Activated naive CD8-positive, alpha-beta T cell (primary cell): ENCODE measurements at regions not wholly inside any gene's neighbourhood (a gene's known extent, or its start where the extent isn't known, plus 50 kb on each side); places are given as distances from the start of the nearest gene placed in this dataset.

ENCODE experiments used
- H3K27ac Mint-ChIP-seq: one replicate; pipeline ENCODE4 v1.8.0; 2021; ENCODE audit warnings: mixed read lengths
- H3K27me3 Mint-ChIP-seq: one replicate; pipeline ENCODE4 v1.8.0; 2021; ENCODE audit warnings: mixed read lengths
- H3K36me3 Mint-ChIP-seq: one replicate; pipeline ENCODE4 v1.8.0; 2021; ENCODE audit warnings: mixed read lengths
- H3K4me1 Mint-ChIP-seq: one replicate; pipeline ENCODE4 v1.8.0; 2021; ENCODE audit warnings: low read depth, mixed read lengths
- H3K4me3 Mint-ChIP-seq: one replicate; pipeline ENCODE4 v1.8.0; 2021; ENCODE audit warnings: mild to moderate bottlenecking, mixed read lengths
- H3K9me3 Mint-ChIP-seq: one replicate; pipeline ENCODE4 v1.8.0; 2021; ENCODE audit warnings: low read depth, mixed read lengths

- Mint-ChIP-seq H3K9me3 (no peaks in the 10 kb centered on the region), H3K27me3 (peaks cover 13% of the 10 kb centered on the region), H3K4me1 (peaks cover 11% of the 10 kb centered on the region), H3K4me3 (no peak overlapping the region), H3K36me3 (no peaks in the 10 kb centered on the region), H3K27ac (no peak overlapping the region)
Observed at GRCh38 chr12:65658360-65658759, 165.9 kb upstream of the HMGA2 start.

DNA sequence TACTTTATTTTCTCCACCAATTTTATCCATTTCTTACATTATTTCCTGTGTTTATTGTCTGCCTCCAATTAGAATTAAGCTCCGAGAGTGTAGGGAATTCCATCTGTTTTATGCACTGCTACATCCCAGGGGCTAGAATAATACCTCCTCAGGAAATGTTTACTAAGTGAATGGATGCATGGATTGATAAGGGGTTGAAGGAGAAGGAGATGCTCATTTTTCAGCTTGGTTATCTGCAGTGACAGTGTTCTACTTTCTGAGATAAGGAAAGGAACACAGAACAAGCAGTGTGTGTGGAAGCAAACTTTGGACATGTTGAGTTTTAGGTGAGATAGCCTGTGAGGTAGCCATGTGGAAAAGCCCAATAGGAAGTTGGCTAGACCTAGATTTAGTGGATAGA lies 164.6 kb upstream of the HMGA2 start:
- Mint-ChIP-seq H3K27ac (no peak overlapping the region), H3K36me3 (no peaks in the 10 kb centered on the region), H3K9me3 (no peaks in the 10 kb centered on the region), H3K4me3 (no peak overlapping the region), H3K27me3 (peaks cover 13% of the 10 kb centered on the region), H3K4me1 (peaks cover 11% of the 10 kb centered on the region)

DNA sequence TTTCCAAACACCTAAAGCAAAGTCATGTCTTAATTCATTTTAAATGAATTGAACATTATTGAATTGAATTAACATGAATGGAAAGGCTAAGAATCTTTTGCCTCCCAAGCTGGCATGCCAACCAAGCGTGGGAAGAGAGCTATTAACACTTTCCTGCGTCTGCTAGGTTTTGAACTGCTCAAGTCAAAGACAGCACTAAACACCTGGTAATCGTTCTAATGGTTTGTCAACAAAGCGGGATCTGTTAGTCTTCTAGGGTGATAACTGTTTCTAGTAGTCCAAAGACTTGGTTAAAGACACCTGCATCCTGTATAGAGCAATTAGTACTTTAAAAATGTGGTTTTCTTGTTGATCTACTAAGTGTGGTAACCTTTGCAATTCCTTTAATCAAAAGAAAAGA lies 164.2 kb upstream of the HMGA2 start:
- no peak overlapping the region for H3K27ac Mint-ChIP-seq
- no peak overlapping the region for H3K4me3 Mint-ChIP-seq
- no peaks in the 10 kb centered on the region for H3K36me3 Mint-ChIP-seq
- H3K27me3 Mint-ChIP-seq = peaks cover 13% of the 10 kb centered on the region
- no peaks in the 10 kb centered on the region for H3K9me3 Mint-ChIP-seq
- H3K4me1 Mint-ChIP-seq = peaks cover 11% of the 10 kb centered on the region

DNA sequence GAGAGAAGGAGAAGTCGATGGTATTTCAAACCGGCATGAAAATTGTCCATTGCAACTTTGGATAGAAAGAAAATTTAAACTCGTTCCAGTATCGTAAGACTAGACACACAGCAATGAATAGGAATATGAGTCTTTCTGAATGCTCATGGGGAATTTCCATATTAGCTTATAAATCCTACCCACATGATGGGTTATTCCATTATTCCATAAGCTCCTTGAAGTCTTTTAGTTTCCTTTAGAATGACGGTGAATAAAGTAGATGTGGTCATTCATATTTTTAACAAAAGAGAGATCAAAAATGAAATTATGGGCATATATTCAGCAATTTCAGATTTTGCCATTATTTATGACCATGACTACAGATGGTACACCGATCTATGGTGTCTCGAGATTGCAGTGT lies 163.4 kb upstream of the HMGA2 start:
- Mint-ChIP-seq H3K27ac (no peak overlapping the region), H3K4me1 (peaks cover 11% of the 10 kb centered on the region), H3K4me3 (no peak overlapping the region), H3K27me3 (peaks cover 13% of the 10 kb centered on the region), H3K36me3 (no peaks in the 10 kb centered on the region), H3K9me3 (no peaks in the 10 kb centered on the region)

- H3K4me1 Mint-ChIP-seq = peaks cover 10% of the 10 kb centered on the region
- H3K4me3 Mint-ChIP-seq = no peak overlapping the region
- no peak overlapping the region for H3K27ac Mint-ChIP-seq
- H3K36me3 Mint-ChIP-seq = no peaks in the 10 kb centered on the region
- peaks cover 15% of the 10 kb centered on the region for H3K27me3 Mint-ChIP-seq
- H3K9me3 Mint-ChIP-seq = no peaks in the 10 kb centered on the region
Observed at GRCh38 chr12:65662590-65662989, 161.7 kb upstream of the HMGA2 start.

DNA sequence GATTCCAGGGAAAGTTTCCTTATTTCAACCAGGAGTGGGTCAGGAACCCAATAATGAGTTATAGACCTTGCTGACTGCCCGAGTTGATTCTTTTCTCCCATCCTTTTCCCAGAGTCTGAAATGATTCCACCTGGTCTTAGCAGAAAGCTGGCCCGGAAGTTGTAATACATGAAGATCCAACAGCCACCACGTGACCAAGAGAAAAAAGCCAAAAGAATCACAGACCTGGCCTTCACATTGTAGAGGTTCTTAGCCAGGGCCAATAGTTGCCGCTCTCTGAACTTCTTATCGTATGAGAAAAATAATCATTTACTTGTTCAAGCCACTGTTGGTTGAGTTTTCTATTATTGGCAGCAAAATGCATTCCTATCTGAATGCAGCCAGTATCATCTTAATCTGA lies 161.2 kb upstream of the HMGA2 start:
- Mint-ChIP-seq H3K9me3 (no peaks in the 10 kb centered on the region), H3K4me3 (no peak overlapping the region), H3K4me1 (peaks cover 9% of the 10 kb centered on the region), H3K27ac (no peak overlapping the region), H3K27me3 (peaks cover 15% of the 10 kb centered on the region), H3K36me3 (no peaks in the 10 kb centered on the region)

DNA sequence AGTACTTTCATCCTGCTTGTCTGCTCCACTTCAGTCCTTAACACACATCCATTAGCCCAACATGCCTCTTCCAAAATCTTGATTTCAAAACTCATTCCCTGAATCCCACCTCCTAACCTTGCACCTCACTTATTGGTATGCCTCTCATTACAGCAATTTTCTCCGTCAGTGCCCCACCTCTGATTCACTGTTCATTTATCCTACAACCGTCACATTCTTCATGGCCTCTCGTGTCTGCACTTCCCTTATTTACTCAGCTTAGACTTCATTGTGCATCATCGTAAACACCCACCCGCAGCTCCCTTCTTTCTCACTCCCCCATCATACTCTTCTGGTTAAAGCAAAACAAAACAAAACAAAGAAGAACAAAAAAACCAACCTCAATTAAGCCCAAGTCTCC lies 160.6 kb upstream of the HMGA2 start:
- Mint-ChIP-seq H3K27me3 (peaks cover 15% of the 10 kb centered on the region), H3K4me1 (peaks cover 9% of the 10 kb centered on the region), H3K9me3 (no peaks in the 10 kb centered on the region), H3K36me3 (no peaks in the 10 kb centered on the region), H3K4me3 (no peak overlapping the region), H3K27ac (no peak overlapping the region)

DNA sequence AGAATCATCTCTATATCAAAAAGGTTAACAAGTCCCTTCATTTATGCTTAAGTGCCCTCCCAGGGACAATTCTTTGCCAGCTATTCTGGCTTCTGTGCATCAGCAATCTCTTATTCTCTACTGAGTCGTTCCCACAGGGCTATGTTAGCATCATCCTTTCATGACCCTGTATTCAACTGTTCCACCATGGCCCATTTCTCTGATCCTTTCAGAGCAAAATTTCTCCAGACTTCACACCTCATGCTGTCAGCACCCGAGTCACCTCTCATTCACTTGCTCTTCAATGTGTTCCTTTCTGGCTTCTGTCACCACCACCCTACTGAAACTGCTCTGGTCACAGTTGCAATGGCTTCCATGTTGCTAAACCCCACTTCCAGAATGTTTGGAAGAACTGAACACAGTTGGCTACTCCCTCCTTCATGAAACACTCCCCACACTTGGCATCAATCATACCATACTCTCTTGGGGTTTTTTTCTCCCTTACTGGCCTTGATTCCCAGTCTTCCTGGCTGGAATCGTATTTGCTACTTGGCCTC lies 159.5 kb upstream of the HMGA2 start:
- H3K4me3 Mint-ChIP-seq = no peak overlapping the region
- peaks cover 10% of the 10 kb centered on the region for H3K27me3 Mint-ChIP-seq
- H3K4me1 Mint-ChIP-seq = peaks cover 9% of the 10 kb centered on the region
- no peaks in the 10 kb centered on the region for H3K36me3 Mint-ChIP-seq
- H3K27ac Mint-ChIP-seq = no peak overlapping the region
- no peaks in the 10 kb centered on the region for H3K9me3 Mint-ChIP-seq

DNA sequence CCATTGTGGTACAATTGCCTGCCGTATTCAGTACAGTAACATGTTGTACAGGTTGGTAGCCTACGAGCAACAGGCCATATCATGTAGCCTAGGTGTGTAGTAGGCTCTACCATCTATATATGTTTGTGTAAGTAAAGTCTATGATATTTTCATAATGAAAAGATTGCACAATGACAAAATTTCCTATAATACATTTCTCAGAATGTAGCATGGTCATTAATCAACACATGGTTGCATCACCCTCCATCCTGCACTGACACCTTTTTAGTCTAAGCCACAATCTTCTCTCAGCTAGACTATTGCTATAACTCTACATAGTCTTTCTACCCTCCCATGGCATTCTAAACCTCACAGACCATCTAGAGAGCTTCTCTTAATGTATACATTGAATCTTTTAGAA lies 158.5 kb upstream of the HMGA2 start:
- no peak overlapping the region for H3K27ac Mint-ChIP-seq
- no peaks in the 10 kb centered on the region for H3K36me3 Mint-ChIP-seq
- H3K4me3 Mint-ChIP-seq = no peak overlapping the region
- H3K4me1 Mint-ChIP-seq = peaks cover 9% of the 10 kb centered on the region
- peaks cover 3% of the 10 kb centered on the region for H3K27me3 Mint-ChIP-seq
- no peaks in the 10 kb centered on the region for H3K9me3 Mint-ChIP-seq

- Mint-ChIP-seq H3K27ac (peak overlapping the region; percentile 79), H3K36me3 (no peaks in the 10 kb centered on the region), H3K4me3 (peak overlapping the region; percentile 18), H3K4me1 (peaks cover 9% of the 10 kb centered on the region), H3K9me3 (no peaks in the 10 kb centered on the region), H3K27me3 (peaks cover 2% of the 10 kb centered on the region)
Observed at GRCh38 chr12:65666876-65667275, 157.4 kb upstream of the HMGA2 start.

DNA sequence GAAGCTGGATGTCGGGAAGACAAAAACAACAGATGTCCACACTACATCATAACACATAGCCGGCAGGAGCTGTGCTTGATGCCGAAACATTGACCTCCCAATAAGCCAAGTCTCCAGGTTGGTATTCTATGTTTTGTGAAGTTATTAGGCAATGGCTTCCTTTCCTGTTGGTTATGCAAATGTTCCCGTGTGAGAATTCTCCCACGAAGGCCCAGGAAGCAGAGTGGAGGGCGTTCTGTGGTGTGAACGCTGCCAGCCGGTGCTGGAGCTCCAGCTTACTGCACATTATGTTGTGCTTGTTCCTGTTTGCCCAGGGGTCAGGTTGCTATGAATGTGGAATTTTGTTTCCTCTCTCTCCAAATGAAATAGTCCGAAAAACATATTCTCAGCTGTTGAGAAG lies 156.4 kb upstream of the HMGA2 start:
- no peaks in the 10 kb centered on the region for H3K36me3 Mint-ChIP-seq
- H3K27me3 Mint-ChIP-seq = peaks cover 2% of the 10 kb centered on the region
- H3K9me3 Mint-ChIP-seq = no peaks in the 10 kb centered on the region
- H3K4me1 Mint-ChIP-seq = peaks cover 9% of the 10 kb centered on the region
- no peak overlapping the region for H3K27ac Mint-ChIP-seq
- H3K4me3 Mint-ChIP-seq = no peak overlapping the region

GRCh38 chr12:65668981-65669695 lies 155.1 kb upstream of the HMGA2 start:
- Mint-ChIP-seq H3K4me1 (peaks cover 9% of the 10 kb centered on the region), H3K9me3 (no peaks in the 10 kb centered on the region), H3K27ac (no peak overlapping the region), H3K4me3 (no peak overlapping the region), H3K36me3 (no peaks in the 10 kb centered on the region), H3K27me3 (peaks cover 2% of the 10 kb centered on the region)

DNA sequence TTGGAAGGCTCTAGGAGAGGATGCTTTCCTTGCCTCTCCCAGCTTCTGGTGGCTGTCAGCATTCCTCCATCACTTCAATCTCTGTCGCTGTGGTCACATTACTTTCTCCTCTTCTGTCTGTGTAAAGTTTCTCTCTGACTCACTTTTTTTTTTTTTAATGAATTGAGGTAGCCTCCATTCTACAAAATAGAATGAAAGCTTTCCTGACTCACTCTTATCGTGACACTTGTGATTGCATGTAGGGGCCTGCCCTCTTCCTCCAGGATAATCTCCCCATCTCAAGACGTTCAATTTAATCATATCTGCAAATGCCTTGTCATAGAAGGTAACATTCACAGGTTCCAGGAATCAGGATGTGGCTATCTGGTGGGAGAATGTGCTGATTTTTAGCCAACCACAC lies 153.5 kb upstream of the HMGA2 start:
- H3K27me3 Mint-ChIP-seq = peaks cover 2% of the 10 kb centered on the region
- H3K27ac Mint-ChIP-seq = no peak overlapping the region
- H3K4me1 Mint-ChIP-seq = peaks cover 9% of the 10 kb centered on the region
- no peaks in the 10 kb centered on the region for H3K36me3 Mint-ChIP-seq
- H3K4me3 Mint-ChIP-seq = no peak overlapping the region
- no peaks in the 10 kb centered on the region for H3K9me3 Mint-ChIP-seq

DNA sequence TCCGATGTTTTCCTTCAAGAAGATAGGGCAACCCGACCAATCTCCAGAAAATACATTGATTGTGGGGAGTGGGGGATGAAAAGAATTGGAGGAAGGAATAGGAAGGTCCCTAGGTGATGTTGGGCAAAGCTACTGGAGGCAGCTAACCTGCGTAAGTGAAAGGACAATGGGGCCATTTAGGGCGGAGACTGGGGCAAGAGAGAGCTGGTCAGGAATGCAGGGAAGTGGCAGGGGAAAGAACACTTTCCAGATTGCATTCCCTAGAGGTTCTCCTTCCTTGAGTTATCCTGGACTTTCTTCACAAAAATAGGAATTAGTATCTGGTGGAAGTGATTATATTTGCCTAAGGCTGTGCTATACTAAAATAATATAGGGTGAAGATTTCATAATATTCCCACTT lies 151.8 kb upstream of the HMGA2 start:
- Mint-ChIP-seq H3K36me3 (no peaks in the 10 kb centered on the region), H3K4me3 (no peak overlapping the region), H3K27me3 (no peaks in the 10 kb centered on the region), H3K27ac (no peak overlapping the region), H3K4me1 (no peaks in the 10 kb centered on the region), H3K9me3 (no peaks in the 10 kb centered on the region)

DNA sequence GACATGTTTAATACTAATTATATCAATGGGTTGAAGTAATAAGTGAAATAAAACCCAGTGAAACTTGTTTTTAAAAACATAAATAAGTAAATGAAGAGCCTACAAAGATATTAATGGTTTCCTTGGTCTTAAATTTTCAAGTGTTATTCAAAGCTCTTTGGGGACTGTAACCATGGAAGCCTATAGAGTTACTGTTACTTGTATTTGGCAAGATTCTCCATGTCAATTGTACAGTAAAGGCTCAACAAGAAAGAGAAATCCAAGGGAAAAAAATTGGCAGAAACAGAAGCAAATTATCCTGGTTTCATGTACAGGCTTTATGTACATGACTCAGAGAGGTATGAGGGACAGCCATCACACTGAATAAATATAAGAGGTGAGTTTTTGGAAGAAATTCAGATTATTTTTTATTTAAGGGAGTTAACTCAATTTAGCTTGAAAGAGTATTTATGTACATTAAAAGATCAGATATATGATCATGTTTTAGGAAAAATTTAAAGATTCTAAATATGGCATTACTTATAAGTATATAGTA lies 151.1 kb upstream of the HMGA2 start:
- Mint-ChIP-seq H3K4me3 (no peak overlapping the region), H3K27ac (no peak overlapping the region), H3K27me3 (peaks cover 1% of the 10 kb centered on the region), H3K36me3 (no peaks in the 10 kb centered on the region), H3K9me3 (peaks cover 3% of the 10 kb centered on the region), H3K4me1 (no peaks in the 10 kb centered on the region)

- peaks cover 3% of the 10 kb centered on the region for H3K9me3 Mint-ChIP-seq
Observed at GRCh38 chr12:65673732-65674131, 150.6 kb upstream of the HMGA2 start.

More at GRCh38 chr12:65673732-65674131, 150.6 kb upstream of the HMGA2 start:
- H3K4me1 Mint-ChIP-seq = no peaks in the 10 kb centered on the region
- H3K4me3 Mint-ChIP-seq = no peak overlapping the region
- H3K36me3 Mint-ChIP-seq = no peaks in the 10 kb centered on the region
- peaks cover 3% of the 10 kb centered on the region for H3K27me3 Mint-ChIP-seq
- H3K27ac Mint-ChIP-seq = no peak overlapping the region
